ENCODE measurements at regions not wholly inside any gene's neighbourhood (a gene's known extent, or its start where the extent isn't known, plus 50 kb on each side); places are given as distances from the start of the nearest gene placed in this dataset.

GRCh38 chr4:112978691-112979472 is 70.6 kb upstream of the ANK2 start:
- Histone ChIP-seq H3K4me3 (ENCODE audit: low read depth, low read length) (no peak overlapping the region), H3K27me3 (ENCODE audit: control insufficient read depth, insufficient read depth, low read length) (no peaks in the 10 kb centered on the region), H3K36me3 (ENCODE audit: control insufficient read depth, insufficient read depth, low read length) (no peaks in the 10 kb centered on the region)
- TF ChIP-seq CTCF (IDR thresholded peaks at IDR 0.05; ENCODE audit: insufficient read depth, low read length, poor library complexity, severe bottlenecking) = no peak
- no peak for DNase-seq (ENCODE audit: low read depth)

- H3K27me3 ChIP-seq (ENCODE audit: control insufficient read depth, insufficient read depth, low read length) = no peaks in the 10 kb centered on the region
- H3K4me3 ChIP-seq (ENCODE audit: low read depth, low read length) = no peak overlapping the region
- no peak for DNase-seq (ENCODE audit: low read depth)
- TF ChIP-seq CTCF (IDR thresholded peaks at IDR 0.05; ENCODE audit: insufficient read depth, low read length, poor library complexity, severe bottlenecking) = no peak
- H3K36me3 ChIP-seq (ENCODE audit: control insufficient read depth, insufficient read depth, low read length) = no peaks in the 10 kb centered on the region
Measured at GRCh38 chr4:112979881-112980421, 69.5 kb upstream of the ANK2 start.

- H3K4me3 ChIP-seq (ENCODE audit: low read depth, low read length) = no peak overlapping the region
- no peak for TF ChIP-seq CTCF (IDR thresholded peaks at IDR 0.05; ENCODE audit: insufficient read depth, low read length, poor library complexity, severe bottlenecking)
- no peaks in the 10 kb centered on the region for H3K36me3 ChIP-seq (ENCODE audit: control insufficient read depth, insufficient read depth, low read length)
- no peak for DNase-seq (ENCODE audit: low read depth)
- H3K27me3 ChIP-seq (ENCODE audit: control insufficient read depth, insufficient read depth, low read length) = no peaks in the 10 kb centered on the region
Measured at GRCh38 chr4:112982680-112983079, 66.8 kb upstream of the ANK2 start.

GRCh38 chr4:112994732-112995464 is 54.6 kb upstream of the ANK2 start:
- Histone ChIP-seq H3K27me3 (ENCODE audit: control insufficient read depth, insufficient read depth, low read length) (no peaks in the 10 kb centered on the region), H3K4me3 (ENCODE audit: low read depth, low read length) (no peak overlapping the region), H3K36me3 (ENCODE audit: control insufficient read depth, insufficient read depth, low read length) (no peaks in the 10 kb centered on the region)
- DNase-seq (ENCODE audit: low read depth) = no peak
- no peak for TF ChIP-seq CTCF (IDR thresholded peaks at IDR 0.05; ENCODE audit: insufficient read depth, low read length, poor library complexity, severe bottlenecking)

Data from kidney epithelial cell (primary cell).